HG03469 (cell line): ENCODE measurements at regions not wholly inside any gene's neighbourhood (a gene's known extent, or its start where the extent isn't known, plus 50 kb on each side); places are given as distances from the start of the nearest gene placed in this dataset.

Experiments used
- ATAC-seq: cut with Tn5 transposase; IDR thresholded peaks from one replicate; pipeline ENCODE4 v1.9.1; 2021; ENCODE audit warnings: mild to moderate bottlenecking, moderate library complexity, moderate number of reproducible peaks; ENCODE audit not compliant: unreplicated experiment

DNA sequence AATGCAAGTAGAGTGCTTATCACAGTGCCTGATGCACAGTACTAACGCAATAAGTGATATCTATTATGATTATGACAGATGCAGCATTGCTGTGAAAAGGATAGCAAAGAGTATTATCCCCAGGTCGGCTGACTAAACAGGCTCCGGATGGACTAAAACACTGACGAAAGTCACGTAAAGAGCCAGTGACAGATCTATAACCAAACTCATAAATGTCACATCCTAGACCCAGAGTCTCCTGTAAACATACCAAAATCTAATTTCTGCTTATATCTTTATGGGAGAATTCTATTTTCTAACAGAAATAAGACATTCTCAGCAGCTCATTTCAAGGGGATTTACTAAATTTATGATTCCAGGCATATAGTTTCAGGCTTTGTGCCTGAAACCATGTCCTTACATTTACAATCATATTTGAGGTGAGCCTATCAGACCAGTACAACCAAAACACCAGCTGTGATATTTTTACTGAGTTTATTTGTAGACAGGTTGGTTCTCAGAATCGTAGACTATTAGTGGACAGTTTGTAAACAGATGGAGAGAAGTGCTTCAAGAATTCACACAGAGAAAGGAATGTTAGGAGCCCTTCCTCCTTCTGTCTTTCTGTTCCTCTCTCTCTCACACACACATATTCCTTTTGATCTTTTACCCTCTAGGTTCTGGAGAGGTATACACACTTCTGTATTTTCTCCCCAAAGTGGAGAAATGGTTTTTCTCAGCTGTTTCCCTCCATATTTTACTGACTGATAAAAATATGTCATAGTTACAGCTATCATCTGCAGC, 52.4 kb upstream of the WDR26 start:
- ATAC-seq = no peak

DNA sequence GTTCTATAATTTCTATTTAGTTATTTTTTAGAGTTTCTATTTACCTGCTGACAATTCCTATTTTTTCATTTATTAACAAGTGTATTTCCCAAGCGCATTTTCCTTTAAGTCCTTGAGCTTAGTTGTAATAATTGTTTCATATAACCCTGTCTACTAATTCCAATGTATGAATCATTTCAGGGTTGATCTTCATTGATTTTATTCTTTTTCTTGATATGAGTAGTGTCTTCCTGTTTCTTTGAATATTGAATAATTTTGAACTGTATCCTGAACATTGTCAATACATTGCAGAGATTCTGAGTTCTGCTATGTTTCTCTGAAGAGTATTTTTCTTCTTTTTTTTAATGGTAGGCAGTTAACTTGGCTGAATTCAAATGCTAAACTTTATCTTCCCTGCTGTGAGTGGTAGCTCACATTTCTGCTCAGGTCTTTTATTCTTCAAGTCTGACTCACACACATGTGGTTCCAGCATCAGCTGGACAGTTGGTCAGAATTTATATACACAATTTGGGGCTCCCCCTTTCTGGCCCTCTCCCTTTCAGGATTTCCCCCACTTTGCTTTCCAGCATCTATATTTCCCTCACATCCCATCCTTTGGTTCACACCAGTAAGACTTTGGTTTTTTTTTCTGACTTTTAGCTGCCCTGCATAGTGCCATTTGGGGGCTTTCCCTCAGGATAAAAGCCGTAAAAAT, 54.4 kb upstream of the WDR26 start:
- no peak for ATAC-seq

GRCh38 chr1:224489534-224490365, 55.2 kb upstream of the WDR26 start:
- ATAC-seq = no peak

- no peak for ATAC-seq
Observed at GRCh38 chr1:224490549-224491537, 56.2 kb upstream of the WDR26 start.

DNA sequence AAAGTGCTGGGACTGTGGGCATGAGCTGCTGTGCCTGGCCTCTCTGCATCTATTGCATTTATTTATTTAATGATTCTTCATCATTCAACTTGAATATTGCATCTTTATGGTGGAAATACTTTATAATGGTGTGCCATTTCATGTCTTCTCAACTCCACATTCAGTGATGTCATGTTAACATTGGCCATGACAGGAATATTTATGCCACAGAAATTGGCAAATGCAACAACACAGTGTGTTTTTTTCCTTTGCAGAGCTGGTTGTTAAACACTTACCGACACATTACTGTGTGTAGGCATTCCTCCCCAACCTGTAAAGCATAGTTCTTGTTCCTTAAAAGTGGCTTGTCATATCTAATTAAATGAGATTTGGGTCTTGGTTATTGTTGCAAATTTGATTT, 57.4 kb upstream of the WDR26 start:
- no peak for ATAC-seq

GRCh38 chr1:224492632-224493031, 58.0 kb upstream of the WDR26 start:
- no peak for ATAC-seq

DNA sequence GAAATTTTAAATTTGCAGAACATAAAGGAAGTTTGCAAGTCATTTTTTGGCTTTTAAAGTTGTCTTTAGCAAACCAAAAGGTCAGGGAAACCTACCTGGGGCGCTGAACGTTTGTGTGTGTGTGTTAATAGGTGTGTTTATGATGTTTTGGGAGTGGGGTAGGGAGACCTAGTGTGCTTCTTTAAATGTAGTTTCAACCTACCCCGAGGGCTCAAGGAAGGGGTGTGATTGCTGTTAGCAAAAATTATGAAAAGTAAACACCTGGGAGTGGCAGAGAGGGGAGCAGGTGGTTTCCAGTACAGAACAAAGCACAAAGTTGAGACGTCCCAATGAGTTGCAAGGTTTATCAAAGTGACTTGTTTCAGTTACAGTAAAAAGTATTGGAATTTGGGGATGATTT, 58.7 kb upstream of the WDR26 start:
- ATAC-seq = no peak

DNA sequence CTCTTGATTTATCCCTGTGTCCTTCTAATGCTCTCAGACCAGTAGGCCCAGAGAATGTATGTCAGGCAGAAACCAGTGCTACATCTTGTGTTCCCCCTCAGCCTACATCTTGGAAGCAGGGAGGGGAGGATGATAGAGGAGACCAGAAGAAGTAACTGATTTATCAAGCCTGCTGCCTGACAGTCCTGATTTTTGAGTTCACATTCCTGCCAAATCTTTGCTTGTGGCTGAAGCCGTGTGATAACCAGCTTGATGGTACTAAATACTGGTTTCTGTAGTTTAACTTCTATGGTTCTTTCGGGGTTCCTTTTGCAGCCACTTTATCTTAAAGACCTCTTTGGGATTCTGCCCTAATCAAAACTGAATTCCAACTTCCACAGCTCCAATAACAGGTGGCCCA, 59.7 kb upstream of the WDR26 start:
- no peak for ATAC-seq

DNA sequence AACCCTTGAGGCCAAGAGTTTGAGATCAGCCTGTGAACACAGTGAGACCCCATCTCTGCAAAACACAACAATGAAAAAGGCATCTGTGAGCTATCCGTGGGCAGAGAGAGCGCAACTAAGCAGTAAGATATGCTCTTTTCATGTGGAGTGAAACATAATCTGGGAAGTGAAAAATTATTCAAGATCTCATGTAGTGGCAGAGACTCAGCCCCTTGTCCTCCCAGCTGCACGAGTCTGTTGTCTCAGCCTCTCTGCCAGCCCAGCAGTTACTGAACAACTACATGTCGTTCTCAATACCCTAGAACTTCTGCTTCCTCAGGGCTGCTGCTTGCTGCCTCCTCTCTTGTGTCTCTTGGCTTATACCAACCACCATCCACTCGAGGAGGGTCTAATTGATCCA, 61.3 kb upstream of the WDR26 start:
- ATAC-seq = no peak

DNA sequence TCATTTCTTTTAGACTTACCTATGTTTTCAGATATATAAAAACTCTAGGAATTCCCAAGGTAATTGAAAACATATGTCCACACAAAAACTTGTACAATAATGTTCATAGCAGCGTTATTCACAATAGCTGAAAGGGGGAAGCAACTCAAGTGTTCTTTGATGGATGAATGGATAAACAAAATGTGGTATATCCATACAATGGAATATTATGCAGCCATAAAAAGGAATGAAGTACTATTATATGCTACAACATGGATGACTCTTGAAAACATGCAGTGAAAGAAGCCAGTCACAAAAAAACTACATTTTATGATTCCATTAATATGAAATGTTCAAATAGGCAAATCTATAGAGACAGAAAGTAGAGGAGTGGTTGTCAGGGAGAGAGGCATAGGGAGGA, 62.2 kb upstream of the WDR26 start:
- ATAC-seq = no peak

GRCh38 chr1:224497714-224498573, 63.3 kb upstream of the WDR26 start:
- ATAC-seq = peak; percentile 87

GRCh38 chr1:224498574-224499170, 64.1 kb upstream of the WDR26 start:
- ATAC-seq = no peak

GRCh38 chr1:224499204-224499603, 64.6 kb upstream of the WDR26 start:
- no peak for ATAC-seq

DNA sequence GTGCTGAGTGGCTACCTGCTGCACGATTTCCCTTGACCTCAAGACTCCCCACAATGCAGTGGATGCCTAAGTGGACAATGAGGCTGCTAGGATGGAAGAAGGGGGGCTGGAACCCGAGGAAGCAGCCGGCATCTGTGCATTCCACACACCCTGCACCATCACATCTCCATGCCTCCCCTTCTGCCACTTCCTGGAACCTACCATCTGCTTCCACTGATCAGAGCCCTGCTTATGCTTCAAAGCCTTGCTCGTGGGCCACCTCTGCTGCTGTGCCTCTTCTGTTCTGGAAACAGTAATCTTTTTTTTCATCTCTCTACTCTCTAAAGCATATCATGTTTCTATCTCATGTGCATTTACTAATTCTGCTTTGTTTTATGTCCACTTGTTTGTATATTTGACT, 66.2 kb upstream of the WDR26 start:
- no peak for ATAC-seq

DNA sequence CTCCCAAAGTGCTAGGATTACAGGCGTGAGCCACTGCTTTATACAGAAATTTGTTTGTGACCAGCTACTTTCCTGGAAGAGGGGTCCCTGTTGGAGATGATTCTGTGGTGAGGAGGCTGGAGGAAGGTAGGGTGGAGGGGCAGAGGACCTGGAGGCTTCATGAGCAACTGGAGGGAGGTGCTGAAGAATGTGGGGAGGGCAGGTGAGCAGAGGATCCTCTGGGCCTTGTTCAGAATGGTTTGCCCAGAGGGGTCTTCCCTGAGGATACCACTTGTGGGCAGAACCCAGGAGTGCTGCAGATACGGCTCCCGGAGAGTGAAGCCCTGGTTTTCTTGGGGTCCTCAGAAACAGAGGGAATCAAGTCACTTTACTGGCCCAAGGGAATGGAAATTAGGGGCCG, 67.2 kb upstream of the WDR26 start:
- no peak for ATAC-seq

- ATAC-seq = no peak
Observed at GRCh38 chr1:224502459-224503160, 68.0 kb upstream of the WDR26 start.

DNA sequence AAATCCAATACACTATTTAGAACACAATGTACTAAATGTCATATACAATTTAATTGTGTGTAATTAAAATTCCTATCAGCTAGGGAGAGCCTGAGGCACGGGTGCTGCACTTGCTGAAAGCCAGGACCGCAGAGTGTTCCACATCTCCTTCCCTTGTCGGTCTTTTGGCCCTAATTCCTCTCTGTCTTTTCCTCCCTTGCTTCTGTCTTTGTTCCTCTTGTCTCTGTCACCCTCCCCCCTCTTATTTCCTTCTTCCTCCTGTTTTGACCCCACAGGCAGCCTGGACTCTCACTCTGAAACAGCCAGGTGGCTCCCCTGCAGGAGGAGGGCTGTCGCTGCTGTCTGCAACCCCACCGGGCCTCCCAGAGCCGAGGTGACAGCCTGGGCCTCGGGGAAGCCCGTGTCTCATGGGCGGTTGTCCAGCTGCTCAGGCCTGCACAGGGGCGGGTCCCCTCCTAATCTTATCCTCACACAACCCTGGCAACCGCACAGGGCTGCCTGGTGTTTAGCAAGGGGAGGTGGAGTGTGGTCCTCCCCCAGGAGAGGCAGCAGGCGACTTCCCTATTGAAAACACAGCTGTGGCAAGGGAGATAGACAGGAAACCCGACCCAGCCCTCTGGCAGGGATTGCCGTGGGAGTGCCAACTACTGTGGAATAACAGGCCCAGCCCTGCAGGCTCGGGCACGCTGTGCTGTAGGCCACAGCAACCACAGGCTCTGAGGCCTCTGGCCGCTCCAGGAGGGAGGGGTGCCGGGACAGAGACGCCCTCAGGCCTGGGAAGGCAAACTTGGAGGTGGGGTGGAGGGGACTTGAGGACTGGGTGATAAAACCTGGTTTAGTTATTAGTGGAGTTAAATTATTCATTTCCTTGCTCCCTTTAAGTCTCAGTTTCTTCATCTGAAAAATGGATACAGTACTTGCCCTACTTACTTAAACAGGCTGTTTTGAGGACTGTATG, 68.8 kb upstream of the WDR26 start:
- peak; percentile 83 for ATAC-seq
